ENCODE measurements at regions not wholly inside any gene's neighbourhood (a gene's known extent, or its start where the extent isn't known, plus 50 kb on each side); places are given as distances from the start of the nearest gene placed in this dataset.
"Not testable (repeated sequence)": the region's sequence is repeated elsewhere in the genome, so short reads cannot be mapped to it uniquely, and the experiment has no call there.

DNA sequence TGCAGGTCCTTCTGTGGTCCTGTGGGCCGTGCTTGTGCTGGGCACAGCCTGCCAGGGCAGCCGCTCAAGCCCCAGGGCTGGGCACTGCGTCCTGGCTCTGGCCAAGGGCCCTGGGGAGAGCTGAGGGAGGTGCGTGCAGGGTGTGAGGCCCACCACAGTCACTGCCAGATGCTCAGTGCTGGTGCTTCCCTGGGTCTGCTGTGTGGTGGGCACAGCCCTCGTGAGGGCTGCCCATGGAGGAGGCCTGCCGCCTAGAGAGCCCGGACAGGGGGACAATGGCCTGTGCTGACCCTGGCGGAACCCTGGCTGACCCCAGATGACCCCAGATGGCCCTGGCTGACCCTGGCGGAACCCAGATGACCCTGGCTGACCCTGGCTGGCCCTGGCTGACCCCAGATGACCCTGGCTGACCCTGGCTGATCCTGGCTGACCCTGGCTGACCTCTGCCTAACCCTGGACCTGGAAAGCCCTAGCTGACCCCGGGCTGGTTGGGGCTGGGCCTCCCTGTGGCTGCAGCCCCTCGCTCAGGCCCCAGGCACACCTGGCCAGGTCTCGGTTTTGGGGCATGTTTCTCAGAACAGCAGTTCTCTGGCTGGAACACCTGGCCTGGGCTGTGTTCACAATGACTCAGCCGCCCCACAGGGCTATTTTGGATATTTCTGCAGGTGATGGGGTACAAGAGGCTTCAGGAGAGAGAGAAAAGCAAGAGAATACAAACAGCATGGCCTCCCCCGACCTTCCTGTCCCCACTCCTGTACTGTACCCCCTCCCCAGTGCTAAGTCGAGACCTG is 55.4 kb downstream of the TMEM121 start:
- DNase-seq = no peak

DNA sequence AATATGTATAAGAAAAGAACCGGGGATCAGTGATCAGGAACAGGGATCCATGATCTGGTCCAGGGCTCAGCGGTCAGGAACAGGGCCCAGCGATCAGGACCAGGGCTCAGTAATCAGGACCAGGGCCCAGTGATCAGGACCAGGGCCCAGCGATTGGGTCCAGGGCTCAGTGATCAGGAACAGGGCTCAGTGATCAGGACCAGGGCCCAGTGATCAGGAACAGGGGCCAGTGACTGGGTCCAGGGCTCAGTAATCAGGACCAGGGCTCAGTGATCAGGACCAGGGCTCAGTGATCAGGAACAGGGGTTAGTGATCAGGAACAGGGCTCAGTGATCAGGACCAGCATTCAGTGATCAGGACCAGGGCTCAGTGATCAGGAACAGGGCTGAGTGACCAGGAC is 56.3 kb downstream of the TMEM121 start:
- no peak for DNase-seq

DNA sequence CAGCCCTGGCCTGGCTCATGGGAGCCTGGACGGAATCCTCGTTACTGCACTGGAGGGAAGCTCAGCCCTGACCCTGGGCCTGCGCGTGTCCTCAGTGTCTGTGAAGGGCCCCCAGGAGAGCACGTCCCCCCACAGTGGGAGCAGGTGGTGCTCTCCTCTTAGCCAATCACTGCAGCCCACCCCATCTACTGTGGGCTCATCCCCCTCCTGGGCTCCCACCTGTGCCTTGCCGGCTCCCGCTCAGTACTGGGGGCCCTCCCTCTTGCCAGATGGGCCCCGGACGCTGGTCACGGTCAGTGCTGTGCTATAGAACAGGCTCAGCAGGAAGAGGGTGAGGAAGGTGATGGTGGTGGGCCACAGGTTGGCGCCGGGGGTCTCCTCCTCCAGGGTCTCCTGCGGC is 57.5 kb downstream of the TMEM121 start:
- DNase-seq = not testable (repeated sequence)

DNA sequence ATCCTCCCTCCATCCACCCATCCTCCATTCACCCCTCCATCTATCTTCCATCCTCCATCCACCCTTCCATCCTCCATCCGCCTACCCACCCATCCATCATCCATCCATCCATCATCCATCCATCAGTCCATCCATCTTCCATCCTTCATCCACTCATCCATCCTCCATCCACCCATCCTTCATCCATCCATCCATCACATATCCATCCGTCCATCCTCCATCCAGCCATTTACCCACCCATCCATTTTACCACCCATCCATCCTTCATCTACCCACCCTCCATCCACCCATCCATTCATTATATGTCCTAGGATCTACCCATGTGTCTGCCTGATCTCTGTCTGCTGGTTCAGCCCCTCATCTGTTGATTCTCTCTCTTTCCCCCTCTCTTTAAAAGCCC is 58.9 kb downstream of the TMEM121 start:
- not testable (repeated sequence) for DNase-seq

DNA sequence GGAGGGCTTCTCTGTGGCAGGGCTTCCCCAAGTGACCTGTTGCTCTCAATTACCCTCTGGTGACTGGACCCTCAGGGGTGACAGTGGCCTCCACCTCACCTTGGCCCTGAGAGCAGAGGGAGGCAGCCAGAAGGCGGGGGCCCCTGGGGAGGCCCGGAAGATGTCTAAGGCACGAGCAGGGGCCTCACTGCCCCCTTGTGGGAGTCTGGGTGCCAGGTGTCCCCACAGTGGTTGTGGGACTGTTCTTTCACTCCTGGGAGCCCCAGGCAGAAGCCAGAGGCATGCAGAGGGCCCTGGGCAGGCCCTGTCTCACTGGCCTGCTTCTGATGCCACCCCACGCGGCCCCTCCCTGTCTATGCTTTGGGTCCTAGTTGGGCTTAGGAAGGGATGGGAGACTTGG is 59.3 kb downstream of the TMEM121 start:
- DNase-seq = not testable (repeated sequence)

DNA sequence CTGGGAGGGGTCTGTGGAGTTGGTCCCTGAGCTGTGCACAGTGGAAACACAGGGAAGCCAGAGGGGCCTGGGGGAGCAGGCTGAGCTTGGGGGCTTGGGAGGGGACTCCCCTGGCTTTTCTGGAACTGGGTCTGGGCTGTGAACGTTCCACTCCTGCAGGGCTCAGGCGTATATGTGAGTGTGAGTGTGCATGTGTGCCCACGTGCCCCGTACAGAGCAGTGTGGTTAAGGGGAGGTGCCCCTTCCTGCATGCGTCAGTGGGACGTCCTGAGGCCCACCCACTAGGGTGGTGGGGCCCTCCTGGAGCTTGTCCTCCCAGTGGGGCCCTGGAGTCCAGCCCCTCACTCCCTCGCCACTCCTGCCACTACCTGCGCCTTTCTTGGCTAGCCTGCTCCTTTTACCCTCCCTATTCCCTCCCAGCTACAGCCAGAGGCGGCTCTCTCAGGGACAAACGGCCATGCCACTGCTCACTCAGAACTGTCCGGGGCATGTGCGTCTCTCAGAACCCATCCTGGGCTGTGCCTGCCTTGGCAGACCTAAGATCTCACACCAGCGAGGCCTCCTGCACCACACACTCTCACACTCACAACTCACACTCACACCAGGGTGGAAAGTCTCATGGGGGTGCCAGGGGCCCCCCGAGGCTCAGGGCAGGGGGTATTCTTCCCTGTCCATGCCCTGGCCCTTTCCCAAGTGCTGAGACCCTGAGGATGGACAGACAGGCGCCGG is 59.9 kb downstream of the TMEM121 start:
- DNase-seq = not testable (repeated sequence)

DNA sequence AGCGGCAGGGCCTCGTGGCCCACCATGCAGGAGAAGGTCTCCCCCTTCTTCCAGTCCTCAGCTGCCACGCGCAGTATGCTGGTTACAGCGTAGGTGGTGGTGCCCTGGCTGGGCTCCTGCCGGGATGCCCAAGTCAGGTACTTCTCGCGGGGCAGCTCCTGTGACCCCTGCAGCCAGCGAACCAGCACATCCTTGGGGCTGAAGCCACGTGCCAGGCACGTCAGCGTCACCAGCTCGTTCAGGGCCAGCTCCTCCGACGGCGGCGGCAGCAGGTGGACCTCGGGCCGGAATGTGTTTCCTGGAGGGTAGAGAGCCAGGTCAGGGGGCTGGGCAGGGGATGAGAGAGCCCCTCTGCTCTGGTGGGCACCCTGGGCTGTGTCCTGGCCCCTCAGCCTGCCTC is 60.7 kb downstream of the TMEM121 start:
- not testable (repeated sequence) for DNase-seq

DNA sequence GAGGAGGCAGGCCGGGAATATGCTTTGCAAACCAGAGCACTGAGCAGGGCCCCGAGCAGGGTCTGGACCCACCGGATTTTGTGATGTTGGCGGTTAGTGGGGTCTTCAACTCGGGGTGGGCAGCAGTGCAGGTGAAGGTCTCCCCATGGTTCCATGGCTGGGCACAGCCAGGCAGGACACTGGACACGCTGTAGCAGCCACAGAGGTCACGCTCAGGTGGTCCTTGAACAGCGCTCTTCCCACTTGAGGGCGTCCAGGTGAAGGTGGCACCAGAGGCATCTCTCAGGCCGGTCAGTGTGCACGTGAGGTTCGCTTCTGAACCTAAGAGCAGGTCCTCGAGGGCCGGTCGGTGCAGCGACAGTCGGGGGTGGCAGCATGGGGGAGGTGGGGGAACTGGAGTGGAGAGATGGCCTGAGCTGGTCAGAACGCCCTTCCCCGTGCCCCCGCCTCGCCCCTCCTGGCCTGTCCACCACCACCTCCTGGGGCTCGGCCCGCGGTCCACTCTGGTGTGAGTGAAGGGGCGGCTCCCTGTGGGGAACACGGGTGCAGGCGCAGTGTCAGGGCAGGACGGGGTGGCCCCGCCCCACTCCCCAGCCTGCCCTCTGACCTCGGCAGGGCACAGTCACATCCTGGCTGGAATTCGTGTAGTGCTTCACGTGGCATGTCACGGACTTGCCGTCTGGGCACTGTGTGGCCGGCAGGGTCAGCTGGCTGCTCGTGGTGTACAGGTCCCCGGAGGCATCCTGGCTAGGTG is 61.3 kb downstream of the TMEM121 start:
- DNase-seq = not testable (repeated sequence)

DNA sequence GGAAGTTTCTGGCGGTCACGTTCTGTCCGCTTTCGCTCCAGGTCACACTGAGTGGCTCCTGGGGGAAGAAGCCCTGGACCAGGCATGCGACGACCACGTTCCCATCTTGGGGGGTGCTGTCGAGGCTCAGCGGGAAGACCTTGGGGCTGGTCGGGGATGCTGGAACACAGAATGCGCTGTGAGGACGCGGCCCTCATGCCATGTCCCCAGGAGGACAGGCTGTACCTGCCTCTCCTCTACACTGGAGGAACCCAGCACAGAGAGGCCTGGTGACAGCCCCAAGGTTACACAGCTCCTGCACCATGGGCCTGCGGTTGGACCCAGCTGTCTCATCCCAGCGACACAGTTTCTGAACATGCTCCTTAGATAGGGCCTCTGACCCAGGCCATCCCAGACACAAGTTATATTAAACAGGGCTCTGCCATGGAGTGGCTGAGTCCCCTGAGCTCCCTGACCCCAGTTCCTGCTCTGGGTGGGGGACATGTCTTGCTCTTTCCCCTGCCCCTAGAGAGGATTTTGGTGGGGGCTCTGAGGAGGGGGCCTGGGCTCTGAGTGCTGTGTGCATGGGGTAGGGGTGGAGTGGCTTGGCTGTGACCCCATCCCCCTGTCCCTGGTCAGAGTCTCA is 62.0 kb downstream of the TMEM121 start:
- DNase-seq = no peak

DNA sequence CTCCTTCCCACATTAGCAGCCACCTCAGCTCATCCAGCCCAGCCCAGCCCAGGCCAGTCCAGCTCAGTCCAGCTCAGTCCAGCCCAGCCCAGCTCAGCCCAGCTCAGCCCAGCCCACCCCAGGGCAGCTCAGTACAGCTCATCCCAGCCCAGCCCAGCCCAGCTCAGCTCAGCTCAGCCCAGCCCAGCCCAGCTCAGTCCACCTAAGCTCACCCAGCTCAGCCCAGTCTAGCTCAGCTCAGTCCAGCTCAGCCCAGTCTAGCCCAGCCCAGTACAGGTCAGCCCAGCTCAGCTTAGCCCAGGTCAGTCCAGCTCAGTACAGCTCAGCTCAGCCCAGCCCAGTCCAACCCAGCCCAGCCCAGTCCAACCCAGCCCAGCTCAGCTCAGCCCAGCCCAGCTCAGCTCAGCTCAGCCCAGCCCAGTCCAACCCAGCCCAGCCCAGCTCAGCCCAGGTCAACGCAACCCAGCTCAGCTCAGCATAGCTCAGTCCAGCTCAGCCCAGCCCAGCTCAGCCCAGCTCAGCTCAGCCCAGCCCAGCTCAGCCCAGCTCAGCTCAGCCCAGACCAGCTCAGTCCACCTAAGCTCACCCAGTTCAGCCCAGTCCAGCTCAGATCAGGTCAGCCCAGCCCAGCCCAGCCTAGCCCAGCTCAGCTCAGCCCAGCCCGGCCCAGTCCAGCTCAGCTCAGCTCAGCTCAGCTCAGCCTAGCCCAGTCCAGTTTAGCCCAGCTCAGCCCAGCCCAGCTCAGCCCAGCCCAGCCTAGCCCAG is 63.0 kb downstream of the TMEM121 start:
- no peak for DNase-seq

DNA sequence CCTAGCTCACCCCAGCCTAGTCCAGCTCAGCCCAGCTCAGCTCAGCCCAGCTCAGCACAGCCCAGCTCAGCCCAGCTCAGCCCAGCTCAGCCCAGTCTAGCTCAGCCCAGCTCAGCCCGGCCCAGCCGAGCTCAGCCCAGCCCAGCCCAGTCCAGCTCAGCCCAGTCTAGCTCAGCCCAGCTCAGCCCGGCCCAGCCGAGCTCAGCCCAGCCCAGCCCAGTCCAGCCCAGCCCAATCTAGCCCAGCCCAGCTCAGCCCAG is 63.5 kb downstream of the TMEM121 start:
- DNase-seq = not testable (repeated sequence)

DNA sequence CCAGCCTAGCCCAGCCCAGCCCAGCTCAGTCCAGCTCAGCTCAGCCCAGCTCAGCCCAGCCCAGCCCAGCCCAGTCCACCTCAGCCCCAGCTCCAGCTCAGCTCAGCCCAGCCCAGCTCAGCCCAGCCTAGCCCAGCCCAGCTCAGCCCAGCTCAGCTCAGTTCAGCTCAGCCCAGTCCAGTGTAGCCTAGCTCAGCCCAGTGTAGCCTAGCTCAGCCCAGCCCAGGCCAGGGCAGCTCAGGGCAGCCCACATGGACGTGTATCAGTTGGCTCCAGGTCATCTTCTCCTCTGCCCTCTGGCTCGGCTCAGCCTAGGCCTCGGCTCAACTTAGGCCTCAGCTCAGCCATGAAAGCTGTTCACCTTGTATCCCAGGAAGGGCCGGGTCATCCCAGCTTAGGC is 64.7 kb downstream of the TMEM121 start:
- no peak for DNase-seq

DNA sequence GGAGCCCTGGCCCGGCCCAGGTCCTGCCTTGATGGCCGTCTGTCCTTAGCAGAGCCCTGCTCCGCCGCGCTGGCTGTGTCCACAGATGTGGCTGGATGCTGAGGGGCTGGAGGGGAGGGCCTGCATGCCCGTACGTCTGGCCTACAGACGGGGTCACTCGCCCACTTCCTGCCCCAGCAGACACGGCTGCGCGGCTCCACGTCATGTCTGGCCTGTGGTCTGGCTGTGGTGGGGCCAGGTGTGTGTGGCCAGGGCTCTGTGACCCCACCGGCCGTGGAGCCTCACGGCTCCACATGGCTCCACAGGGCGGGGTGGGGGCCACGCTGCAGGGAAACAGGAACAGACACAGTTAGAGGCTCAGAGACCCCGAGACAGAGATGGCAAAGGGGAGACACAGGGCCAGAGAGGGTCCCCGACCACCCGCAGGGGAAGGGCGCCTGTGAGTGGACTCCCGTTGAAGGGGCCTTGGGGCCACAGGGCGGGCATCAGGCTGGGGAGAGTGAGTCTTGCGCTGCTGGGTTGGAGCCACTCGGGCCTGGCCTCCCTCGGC is 65.5 kb downstream of the TMEM121 start:
- not testable (repeated sequence) for DNase-seq

DNA sequence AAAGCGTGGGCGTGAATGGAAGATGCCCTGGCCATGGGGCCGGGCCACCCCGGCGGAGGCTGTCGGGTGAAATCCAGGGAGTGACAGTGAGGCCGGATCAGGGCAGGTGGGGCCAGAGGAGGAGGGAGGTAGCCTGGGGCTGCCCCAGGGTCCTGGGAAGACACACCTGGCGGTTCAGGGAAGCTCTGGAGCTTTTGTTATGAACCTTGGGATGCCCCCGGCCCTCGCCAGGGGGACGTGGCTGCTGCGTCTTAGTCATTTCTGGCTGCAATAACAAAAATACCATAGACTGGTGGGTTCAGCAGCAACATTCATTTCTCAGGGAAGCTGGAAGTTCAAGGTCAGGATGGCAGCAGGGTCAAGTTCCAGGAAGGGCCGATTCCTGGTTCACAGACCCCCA is 66.3 kb downstream of the TMEM121 start:
- not testable (repeated sequence) for DNase-seq

DNA sequence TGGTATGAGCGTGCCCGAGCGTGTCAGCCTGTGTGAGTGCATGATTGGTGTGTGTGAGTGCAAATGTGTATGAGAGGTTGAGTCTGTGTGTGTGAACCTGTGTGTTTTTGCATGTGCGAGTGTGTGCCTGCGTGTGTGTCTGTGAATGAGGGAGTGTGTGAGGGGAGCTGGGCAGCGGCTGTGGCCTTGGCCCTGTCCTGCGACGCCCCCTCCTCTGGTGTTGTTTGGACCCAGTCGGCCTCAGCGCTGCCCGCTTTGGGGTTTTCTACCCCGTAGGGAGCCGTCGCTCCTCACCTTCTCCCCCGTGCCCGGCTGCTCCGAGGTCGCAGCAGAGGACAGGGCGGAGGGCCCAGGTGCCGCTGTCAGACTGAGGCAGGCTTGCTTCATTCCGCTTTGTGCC is 69.0 kb downstream of the TMEM121 start:
- not testable (repeated sequence) for DNase-seq

DNA sequence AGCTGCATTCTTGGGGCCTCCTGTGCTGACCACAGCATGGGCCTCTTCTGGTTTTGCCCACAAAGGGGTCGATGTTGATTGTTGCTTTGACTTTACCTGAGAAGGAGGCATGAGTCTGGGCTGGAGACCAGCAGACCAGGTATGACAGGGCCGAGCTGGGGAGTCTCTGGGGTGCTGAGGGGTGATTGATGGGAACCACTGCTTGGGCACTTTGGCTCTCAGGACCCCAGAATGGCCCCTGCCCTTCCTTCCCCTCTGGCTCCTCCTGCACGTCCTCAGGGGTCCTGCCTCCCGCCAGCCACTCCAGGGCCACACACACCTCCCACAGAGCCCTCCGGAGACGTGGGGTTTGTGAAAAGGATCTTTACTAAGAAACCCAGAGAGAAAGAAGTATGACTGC is 70.0 kb downstream of the TMEM121 start:
- DNase-seq = not testable (repeated sequence)

DNA sequence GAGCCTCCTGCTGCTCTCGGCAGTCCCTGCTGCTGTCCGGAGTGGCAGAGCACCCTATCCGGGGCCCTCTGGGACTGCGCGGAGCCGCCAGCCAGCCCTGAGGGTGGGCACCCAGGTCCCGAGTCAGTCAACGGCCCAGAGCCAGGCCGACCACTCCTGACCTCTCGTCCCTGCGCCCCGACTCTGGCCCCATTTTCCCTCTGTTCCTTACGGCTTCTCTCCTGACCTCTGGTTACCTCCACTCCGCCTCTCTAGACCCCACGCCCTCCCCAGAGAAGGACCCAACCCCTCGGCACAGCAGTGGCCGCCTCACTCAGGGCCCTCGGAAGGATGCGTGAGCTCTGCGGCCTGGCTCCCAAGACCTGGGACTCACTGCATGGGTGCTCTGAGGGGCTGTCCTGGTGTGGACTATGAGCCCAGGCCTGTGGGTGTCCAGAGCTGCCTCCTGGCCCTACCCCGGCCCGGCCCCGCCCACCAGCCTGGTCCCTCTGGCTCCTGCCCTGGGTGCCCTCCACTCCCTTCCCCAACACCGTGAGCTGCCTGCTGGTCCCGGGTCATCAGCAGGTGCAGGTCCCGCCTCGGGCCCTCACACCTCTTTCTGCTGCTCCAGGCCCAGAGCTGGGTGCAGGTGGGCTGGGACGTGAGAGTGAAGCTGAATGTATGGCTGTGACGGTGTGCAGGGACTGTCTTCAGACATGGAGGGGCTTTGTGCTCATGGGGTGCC is 71.8 kb downstream of the TMEM121 start:
- DNase-seq = not testable (repeated sequence)

DNA sequence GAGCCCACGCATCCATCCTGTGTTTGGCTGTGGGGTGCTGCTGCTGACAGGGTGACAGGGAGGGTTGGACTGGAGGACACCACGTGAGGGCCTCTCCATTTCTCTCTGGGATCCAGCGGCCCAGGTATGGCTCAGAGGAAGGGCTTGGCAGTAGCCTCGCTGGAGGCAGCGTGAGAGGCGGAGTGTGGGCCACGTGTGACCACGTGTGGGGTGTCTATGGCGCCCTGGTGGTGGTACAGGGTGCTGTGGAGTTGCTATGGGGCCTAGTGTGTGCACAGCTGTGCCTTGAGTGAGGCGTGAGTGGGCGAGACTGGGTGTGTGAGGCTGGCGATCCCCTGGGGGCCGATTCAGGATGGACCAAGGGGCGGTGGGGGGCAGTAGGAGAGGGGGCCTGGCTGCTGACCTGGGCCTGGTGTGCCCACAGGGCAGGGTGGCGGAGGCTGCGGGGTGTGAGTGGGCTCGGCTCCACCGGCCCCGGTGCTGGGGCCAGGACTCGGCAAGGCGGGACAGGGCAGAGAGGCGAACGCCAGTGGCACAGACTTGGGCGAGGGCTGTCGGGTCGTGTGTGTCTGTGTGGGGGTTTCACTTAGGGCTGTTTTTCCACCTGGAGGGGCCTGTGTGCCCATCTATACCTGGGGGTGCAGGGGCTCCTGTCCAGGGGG is 72.7 kb downstream of the TMEM121 start:
- DNase-seq = not testable (repeated sequence)

DNA sequence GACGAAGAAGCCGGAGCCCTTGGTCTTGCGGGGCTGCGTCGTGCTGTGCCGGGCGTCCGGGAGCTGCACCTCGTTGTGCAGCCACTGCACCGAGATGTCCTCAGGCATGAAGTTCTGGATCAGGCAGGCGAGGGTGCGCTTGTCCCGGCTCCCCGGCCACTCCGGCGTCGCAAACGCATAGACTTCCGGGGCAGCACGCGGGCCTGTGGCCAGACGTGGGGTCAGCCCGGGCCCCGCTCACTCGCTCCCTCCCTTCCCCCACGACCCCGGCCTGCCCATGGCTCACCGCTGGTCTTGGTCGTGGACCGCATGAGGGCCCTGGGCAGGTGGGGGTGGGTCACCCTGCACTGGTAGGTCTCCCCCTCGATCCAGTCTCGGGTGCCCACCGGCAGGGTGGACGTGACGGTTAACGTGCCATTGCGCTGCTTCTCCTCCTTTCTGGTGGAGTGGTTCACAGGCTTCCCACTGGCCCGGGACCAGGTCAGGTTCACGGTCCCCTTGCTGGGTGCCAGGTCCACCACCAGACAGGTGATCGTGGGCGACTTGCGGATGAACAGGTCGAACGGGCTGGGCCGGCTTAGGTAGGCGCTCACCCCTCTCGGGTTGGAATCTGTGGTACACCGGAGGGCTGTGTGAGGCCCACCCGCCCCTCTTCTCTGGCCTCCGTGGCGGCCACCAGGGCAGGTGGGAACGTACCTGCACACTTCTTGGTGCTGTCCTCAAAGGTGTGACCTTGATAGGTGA is 74.0 kb downstream of the TMEM121 start:
- not testable (repeated sequence) for DNase-seq

DNA sequence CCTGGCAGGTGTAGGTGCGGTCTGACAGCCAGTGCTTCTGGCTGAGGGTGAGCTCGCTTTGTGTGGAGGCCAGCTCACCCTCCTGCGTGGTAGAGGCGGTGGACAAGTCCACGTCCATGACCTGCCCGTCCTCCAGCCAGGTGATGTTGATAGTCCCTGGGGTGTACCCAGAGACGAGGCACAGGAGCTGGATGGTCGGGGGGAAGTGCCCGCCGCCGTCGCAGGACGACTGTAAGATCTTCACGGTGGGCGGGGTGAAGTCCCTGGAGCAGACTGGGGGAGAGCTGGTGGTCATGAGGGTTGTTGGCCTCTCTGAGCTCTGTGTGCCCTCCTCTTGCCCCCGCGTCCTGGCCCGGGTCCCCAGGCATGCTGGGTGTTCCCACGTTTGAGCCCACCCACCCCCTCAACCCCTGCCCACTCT is 74.6 kb downstream of the TMEM121 start:
- DNase-seq = no peak
